Peyer's patch (tissue), 4 donors: ENCODE measurements at regions not wholly inside any gene's neighbourhood (a gene's known extent, or its start where the extent isn't known, plus 50 kb on each side); places are given as distances from the start of the nearest gene placed in this dataset.

Experiments
- DNase-seq, 3 donors: peaks; one replicate each; pipeline ENCODE4 v3.0.0-alpha.2; 2017 to 2019
- H3K27ac ChIP-seq, 4 donors: fragments of 200-600 bp; sonication (generic); one replicate each; pipeline ENCODE4 v1.5.1; 2016 to 2019
- H3K27me3 ChIP-seq, 2 donors: fragments of 200-600 bp; sonication (generic); one replicate each; pipeline ENCODE4 v1.5.1; 2019
- H3K36me3 ChIP-seq, 3 donors: fragments of 200-600 bp; sonication (generic); one replicate each; pipeline ENCODE4 v1.5.1; 2016 to 2019
- H3K4me1 ChIP-seq, 4 donors: fragments of 200-600 bp; sonication (generic); one replicate each; pipeline ENCODE4 v1.5.1; 2016 to 2019
- H3K4me3 ChIP-seq, 4 donors: fragments of 200-600 bp; sonication (generic); 1 replicate in 3 of 4; 2 replicates in 1 of 4; pipeline ENCODE4 v1.5.1; 2016 to 2019; ENCODE audit warnings: mild to moderate bottlenecking in 1 of 4
- H3K9me3 ChIP-seq, 4 donors: fragments of 200-600 bp; sonication (generic); one replicate each; pipeline ENCODE4 v1.5.1; 2016 to 2019; ENCODE audit warnings: mild to moderate bottlenecking in 1 of 4
- CTCF ChIP-seq, 6 experiments: fragments of 450-650 bp in 4 of 6; fragments of 200-600 bp in 2 of 6; sonication (generic) in 1 of 6; IDR thresholded peaks; one replicate each; pipeline ENCODE4 v1.5.1; 2017 to 2019; ENCODE audit warnings: antibody characterized with exemption in 6 of 6, mild to moderate bottlenecking in 3 of 6, moderate library complexity in 1 of 6
- POLR2A ChIP-seq, 2 donors: fragments of 450-650 bp; IDR thresholded peaks; one replicate each; pipeline ENCODE4 v1.5.1; 2017; ENCODE audit warnings: antibody characterized with exemption in 2 of 2, mild to moderate bottlenecking in 2 of 2, moderate library complexity in 2 of 2

GRCh38 chr20:40813708-40814630, 124.9 kb upstream of the MAFB start:
- no peak for DNase-seq
- H3K9me3 ChIP-seq, result no peaks in the 10 kb centered on the region
- no peaks in the 10 kb centered on the region for H3K36me3 ChIP-seq
- no peak for TF ChIP-seq CTCF (IDR thresholded peaks at IDR 0.05)
- no peak for TF ChIP-seq POLR2A (IDR thresholded peaks at IDR 0.05)
- no peaks in the 10 kb centered on the region for H3K27me3 ChIP-seq
- H3K4me3 ChIP-seq, result no peak overlapping the region
- no peaks in the 10 kb centered on the region for H3K4me1 ChIP-seq
- no peak overlapping the region for H3K27ac ChIP-seq

DNA sequence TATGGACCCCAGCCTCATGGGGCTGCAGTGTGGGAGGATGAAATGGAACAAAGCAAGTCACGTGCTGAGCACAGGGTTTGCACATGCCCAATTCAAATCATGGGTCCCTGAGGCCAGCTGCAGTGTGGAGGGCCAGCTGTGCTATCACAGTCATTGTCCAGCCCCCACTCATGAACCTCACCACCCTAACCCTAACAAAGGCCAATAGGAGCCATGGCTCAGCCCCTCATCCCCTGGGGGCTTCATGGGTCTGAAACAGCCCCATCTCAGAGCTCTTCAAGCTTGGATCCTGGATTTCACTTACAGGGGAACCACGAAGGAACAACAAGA, 125.6 kb upstream of the MAFB start:
- TF ChIP-seq CTCF (IDR thresholded peaks at IDR 0.05) (no peak), POLR2A (IDR thresholded peaks at IDR 0.05) (no peak)
- no peaks in the 10 kb centered on the region for H3K4me1 ChIP-seq
- no peak overlapping the region for H3K27ac ChIP-seq
- no peaks in the 10 kb centered on the region for H3K36me3 ChIP-seq
- H3K27me3 ChIP-seq, result no peaks in the 10 kb centered on the region
- no peaks in the 10 kb centered on the region for H3K9me3 ChIP-seq
- DNase-seq, result no peak
- no peak overlapping the region for H3K4me3 ChIP-seq

- Histone ChIP-seq H3K36me3 (no peaks in the 10 kb centered on the region), H3K9me3 (no peaks in the 10 kb centered on the region), H3K4me3 (no peak overlapping the region), H3K27ac (no peak overlapping the region), H3K4me1 (no peaks in the 10 kb centered on the region), H3K27me3 (no peaks in the 10 kb centered on the region)
- DNase-seq, result no peak
- TF ChIP-seq POLR2A (IDR thresholded peaks at IDR 0.05) (no peak), CTCF (IDR thresholded peaks at IDR 0.05) (no peak)
These were observed 126.4 kb upstream of the MAFB start for GRCh38 chr20:40815156-40816038.

DNA sequence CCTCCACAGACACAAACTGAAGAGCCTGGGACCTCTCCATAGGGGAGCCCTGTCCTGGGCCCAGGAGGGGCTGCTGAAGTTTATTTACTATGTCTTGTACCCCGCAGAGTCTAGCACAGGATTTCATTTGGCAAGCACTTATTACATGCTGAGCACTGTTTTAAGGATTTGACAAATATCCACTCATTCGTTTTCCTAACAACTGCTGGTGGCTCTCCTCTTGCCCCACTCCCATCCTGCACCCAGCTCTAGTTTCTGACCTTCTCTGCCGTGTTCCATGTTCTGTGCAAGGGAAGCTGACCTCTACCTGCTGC, 127.0 kb upstream of the MAFB start:
- no peaks in the 10 kb centered on the region for H3K36me3 ChIP-seq
- no peak for TF ChIP-seq CTCF (IDR thresholded peaks at IDR 0.05)
- no peak for TF ChIP-seq POLR2A (IDR thresholded peaks at IDR 0.05)
- no peaks in the 10 kb centered on the region for H3K4me1 ChIP-seq
- no peak overlapping the region for H3K27ac ChIP-seq
- H3K27me3 ChIP-seq, result no peaks in the 10 kb centered on the region
- no peak overlapping the region for H3K4me3 ChIP-seq
- DNase-seq, result no peak
- no peaks in the 10 kb centered on the region for H3K9me3 ChIP-seq

- Histone ChIP-seq H3K27me3 (no peaks in the 10 kb centered on the region), H3K4me1 (no peaks in the 10 kb centered on the region), H3K27ac (no peak overlapping the region), H3K36me3 (no peaks in the 10 kb centered on the region), H3K4me3 (no peak overlapping the region), H3K9me3 (no peaks in the 10 kb centered on the region)
- TF ChIP-seq POLR2A (IDR thresholded peaks at IDR 0.05) (no peak), CTCF (IDR thresholded peaks at IDR 0.05) (no peak)
- no peak for DNase-seq
These were observed 132.4 kb upstream of the MAFB start for GRCh38 chr20:40821429-40821828.
